PC-3 (cell line): ENCODE measurements at regions not wholly inside any gene's neighbourhood (a gene's known extent, or its start where the extent isn't known, plus 50 kb on each side); places are given as distances from the start of the nearest gene placed in this dataset.

Experiments used
- EZH2 ChIP-seq: fragments of 300-600 bp; sonication (generic); IDR thresholded peaks from one replicate; pipeline ENCODE4 v1.6.1; 2017; ENCODE audit warnings: antibody characterized with exemption, mild to moderate bottlenecking, low read length; ENCODE audit not compliant: unreplicated experiment
- TF ChIP-seq, protein P1 (sequence below): fragments of 300-600 bp; sonication (generic); conservative IDR thresholded peaks from 2 replicates; pipeline ENCODE4 v1.5.1; 2017; ENCODE audit warnings: antibody characterized with exemption, low read depth, mild to moderate bottlenecking, low read length

DNA sequence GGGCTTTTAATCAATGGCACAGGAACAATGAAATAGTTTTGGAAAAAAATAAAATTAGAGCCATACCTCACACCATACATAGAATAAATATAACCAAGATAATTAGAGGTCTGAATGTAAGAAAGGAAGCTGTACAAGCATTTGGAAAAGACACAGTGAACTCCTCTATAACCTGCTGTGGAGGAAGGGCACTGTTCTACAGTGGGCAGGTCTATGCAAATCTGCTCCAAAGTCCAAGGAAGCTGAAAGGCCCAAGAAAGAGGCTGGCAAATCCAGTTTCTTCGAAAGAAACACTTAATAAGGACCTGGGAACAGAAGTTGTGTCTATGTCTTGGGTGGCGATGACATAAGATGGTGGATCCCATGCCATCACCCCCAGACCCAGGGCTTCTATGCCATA, 169.4 kb upstream of the RALGAPA2 start:
- TF ChIP-seq, protein P1, sequence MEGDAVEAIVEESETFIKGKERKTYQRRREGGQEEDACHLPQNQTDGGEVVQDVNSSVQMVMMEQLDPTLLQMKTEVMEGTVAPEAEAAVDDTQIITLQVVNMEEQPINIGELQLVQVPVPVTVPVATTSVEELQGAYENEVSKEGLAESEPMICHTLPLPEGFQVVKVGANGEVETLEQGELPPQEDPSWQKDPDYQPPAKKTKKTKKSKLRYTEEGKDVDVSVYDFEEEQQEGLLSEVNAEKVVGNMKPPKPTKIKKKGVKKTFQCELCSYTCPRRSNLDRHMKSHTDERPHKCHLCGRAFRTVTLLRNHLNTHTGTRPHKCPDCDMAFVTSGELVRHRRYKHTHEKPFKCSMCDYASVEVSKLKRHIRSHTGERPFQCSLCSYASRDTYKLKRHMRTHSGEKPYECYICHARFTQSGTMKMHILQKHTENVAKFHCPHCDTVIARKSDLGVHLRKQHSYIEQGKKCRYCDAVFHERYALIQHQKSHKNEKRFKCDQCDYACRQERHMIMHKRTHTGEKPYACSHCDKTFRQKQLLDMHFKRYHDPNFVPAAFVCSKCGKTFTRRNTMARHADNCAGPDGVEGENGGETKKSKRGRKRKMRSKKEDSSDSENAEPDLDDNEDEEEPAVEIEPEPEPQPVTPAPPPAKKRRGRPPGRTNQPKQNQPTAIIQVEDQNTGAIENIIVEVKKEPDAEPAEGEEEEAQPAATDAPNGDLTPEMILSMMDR: no peak
- no peak for TF ChIP-seq EZH2
